ENCODE measurements at regions not wholly inside any gene's neighbourhood (a gene's known extent, or its start where the extent isn't known, plus 50 kb on each side); places are given as distances from the start of the nearest gene placed in this dataset.
A peak's percentile ranks its signal among the peaks of the same experiment; 100 is the strongest.
"Not testable (repeated sequence)": the region's sequence is repeated elsewhere in the genome, so short reads cannot be mapped to it uniquely, and the experiment has no call there.

- no peak for DNase-seq
These were observed 117.9 kb downstream of the GPCPD1 start for GRCh38 chr20:5492937-5493336.

- DNase-seq = no peak
These were observed 119.4 kb downstream of the GPCPD1 start for GRCh38 chr20:5491455-5491854.

- DNase-seq = no peak
These were observed 121.2 kb downstream of the GPCPD1 start for GRCh38 chr20:5489601-5490000.

- DNase-seq = no peak
These were observed 122.0 kb downstream of the GPCPD1 start for GRCh38 chr20:5488823-5489222.

DNA sequence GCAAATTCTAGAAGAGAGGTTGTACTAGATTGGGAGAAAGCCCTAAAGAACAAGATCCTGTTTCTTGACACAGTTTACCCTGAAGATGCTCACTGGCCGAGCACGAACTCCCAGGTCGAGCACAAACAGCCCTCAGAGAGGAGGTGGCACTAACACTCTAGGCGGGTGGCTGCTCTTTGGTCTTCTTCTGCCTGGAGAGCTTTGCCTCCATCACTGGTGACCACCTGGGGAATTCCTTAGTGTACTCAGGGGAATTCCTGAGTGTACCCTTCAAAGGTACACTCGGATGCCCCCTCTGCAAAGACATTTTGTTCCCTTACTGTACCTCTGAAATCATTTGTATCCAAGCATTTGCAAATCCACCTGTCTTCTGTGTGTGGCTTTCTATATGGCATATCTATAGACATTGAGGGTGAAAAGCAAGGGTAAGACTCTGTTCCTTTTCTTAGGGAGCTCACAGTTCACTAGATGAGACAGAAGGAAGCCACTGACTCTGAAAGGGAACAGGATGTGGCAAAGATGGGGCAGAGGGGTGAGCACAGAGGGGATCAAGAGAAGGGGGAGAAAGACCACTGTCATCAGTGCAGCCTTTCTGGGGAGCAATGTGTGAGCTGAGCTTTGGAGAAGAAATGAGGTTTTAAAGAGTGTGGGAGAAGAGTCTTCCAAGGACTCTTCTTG lies 124.3 kb downstream of the GPCPD1 start:
- no peak for DNase-seq

GRCh38 chr20:5484926-5485325 lies 125.9 kb downstream of the GPCPD1 start:
- DNase-seq = no peak

GRCh38 chr20:5484346-5484745 lies 126.5 kb downstream of the GPCPD1 start:
- no peak for DNase-seq

DNA sequence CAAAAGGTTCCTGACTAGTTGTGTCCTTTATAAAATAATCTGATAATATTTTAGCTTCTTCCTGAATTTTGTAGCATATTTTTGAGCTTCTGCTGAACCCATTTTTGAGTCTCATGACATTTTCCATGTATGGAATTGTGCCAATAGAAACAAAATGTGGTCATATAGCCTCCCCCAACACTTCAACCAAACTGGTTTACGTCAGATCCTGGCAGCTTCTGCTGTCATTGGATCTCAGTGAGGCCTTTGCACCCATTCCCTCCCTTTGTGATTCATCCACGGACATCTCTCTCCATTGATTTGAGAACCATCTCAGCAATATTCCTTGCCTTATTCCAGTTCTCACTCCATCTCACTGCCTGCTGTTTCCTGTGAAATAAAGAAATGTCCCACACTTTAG lies 128.0 kb downstream of the GPCPD1 start:
- no peak for DNase-seq

DNA sequence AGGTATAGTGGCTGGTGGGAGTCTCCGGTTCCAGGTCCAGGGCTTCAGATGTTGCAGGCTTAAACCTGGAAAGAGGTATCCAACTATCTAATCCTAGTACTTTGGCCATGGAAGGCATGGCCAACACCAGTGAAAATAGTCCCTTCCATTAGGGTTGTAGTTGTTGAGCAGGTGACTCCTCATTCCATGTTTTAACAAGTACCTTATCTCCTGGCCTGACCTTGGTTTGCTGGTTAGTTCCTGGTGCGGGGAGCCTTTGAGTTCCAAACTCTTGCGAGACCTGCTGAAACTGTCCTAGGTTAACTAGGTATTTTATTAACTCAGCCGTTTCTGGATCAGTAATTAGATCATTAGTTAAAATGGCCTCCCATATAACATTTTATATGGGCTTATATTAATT lies 128.9 kb downstream of the GPCPD1 start:
- no peak for DNase-seq

- DNase-seq = no peak
These were observed 129.8 kb downstream of the GPCPD1 start for GRCh38 chr20:5480824-5481600.

- no peak for DNase-seq
These were observed 135.9 kb downstream of the GPCPD1 start for GRCh38 chr20:5474646-5475550.

GRCh38 chr20:5471866-5472265 lies 138.9 kb downstream of the GPCPD1 start:
- not testable (repeated sequence) for DNase-seq

GRCh38 chr20:5471368-5471767 lies 139.4 kb downstream of the GPCPD1 start:
- DNase-seq = no peak

DNA sequence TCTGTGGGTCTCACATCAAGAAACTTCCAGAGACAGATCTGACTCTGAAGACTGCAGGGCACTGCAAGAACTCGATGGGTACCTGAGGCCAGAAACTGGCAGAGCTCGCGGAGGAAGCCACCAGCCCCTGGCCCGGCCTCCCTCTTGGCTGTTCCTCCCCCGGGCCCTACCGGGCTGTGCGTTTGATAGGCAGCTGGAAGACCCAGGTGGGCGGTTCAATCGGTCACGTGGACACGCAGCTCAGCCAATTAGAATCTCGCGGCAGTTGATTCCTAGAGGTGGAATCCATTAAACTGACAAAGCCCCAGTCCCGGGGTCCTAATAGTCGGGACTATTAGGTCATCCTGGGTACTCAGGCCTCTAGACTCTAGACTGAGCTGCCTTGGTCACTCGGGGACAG lies 139.9 kb downstream of the GPCPD1 start:
- DNase-seq = no peak

DNA sequence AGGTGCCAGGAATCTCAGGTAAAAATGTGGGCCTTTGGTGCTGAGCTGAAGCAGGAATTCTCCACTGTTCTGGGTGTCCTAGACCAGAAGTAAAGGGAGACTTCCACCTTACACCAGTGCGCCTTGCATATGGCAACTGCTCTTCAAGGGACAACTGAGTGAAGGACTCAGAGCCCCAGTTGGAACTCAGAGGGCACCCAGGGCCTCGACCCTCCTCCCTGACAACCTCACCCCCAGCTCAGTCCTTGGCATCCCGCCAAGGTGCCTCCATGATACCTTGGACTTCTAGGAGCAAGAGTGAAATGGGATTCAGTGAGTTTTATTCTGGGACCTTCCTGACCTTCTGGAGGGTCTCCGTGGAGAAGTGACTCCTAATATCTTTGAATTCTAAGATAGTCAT lies 140.3 kb downstream of the GPCPD1 start:
- DNase-seq = no peak

- DNase-seq = peak; percentile 30
These were observed 141.7 kb downstream of the GPCPD1 start for GRCh38 chr20:5469111-5469510.

- DNase-seq = peak; percentile 37
These were observed 143.7 kb downstream of the GPCPD1 start for GRCh38 chr20:5467086-5467485.

GRCh38 chr20:5465604-5465927 lies 145.2 kb downstream of the GPCPD1 start:
- no peak for DNase-seq

DNA sequence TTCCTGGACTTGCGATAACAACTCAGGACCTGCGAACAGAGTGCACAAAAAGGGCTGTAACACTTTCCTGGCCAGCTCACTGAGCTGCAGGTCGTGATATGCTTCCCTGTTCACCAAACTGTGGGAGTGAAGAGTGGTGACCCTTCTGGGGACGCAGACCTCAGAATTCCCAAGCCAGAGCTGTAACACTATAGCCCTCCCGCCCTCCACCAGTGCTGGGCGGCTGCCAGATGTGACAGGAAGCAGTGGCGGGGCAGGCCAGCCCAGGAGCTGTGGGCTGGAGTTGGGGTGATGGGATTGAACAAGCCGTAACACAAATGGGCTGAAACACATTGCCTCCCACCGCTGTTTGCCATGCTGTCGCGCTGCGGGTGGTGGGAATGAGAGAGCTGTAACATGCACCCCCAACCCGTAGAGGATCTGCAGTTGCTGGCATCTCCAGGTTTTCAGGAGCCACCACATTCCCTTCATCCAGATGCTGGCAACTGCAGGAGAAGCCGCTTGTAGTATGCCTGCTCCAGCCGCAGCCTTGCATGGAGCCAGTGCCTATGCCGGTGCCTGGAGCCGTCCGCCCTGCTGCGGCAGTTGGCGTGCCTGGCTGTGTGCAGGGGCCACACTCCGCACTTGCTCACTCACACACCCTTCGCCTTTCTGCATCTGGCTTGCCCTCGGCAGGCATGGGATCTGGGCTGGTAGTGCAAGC lies 145.8 kb downstream of the GPCPD1 start:
- peak; percentile 48 for DNase-seq

DNA sequence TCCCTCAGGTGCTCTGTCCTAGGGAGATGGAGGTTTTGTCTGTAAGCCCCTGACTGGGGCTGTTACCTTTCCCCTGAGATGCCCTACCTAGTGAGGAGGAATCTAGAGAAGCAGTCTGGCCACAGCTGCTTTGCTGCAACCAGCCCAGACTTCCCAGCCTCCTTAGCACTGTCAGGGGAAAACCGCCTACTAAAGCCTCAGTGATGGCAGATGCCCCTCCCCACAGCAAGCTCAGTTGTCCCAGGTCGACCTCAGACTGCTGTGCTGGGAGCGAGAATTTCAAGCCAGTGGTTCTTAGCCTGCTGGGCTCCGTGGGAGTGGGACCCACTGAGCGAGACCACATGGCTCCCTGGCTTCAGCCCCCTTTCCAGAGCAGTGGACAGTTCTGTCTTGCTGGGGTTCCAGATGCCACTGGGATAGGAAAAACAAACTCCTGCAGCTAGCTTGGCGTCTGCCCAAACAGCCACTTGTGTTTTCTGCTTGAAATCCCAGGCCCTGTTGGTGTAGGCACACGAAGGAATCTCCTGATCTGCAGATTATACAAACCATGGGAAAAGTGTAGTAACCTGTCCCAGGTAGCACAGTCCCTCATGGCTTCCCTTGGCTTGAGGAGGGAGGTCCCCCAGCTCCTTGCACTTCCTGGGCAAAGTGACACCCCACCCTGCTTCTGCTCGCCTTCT lies 146.4 kb upstream of the PROKR2 start:
- no peak for DNase-seq

DNA sequence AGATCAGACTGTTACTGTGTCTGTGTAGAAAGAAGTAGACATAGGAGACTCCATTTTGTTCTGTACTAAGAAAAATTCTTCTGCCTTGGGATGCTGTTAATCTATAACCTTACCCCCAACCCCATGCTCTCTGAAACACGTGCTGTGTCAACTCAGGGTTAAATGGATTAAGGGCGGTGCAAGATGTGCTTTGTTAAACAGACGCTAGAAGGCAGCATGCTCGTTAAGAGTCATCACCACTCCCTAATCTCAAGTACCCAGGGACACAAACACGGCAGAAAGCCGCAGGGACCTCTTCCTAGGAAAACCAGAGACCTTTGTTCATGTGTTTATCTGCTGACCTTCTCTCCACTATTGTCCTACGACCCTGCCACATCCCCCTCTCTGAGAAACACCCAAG lies 137.0 kb upstream of the PROKR2 start:
- DNase-seq = not testable (repeated sequence)
